ENCODE measurements at regions not wholly inside any gene's neighbourhood (a gene's known extent, or its start where the extent isn't known, plus 50 kb on each side); places are given as distances from the start of the nearest gene placed in this dataset.
"Not testable (repeated sequence)": the region's sequence is repeated elsewhere in the genome, so short reads cannot be mapped to it uniquely, and the experiment has no call there.

- not testable (repeated sequence) for H3K9ac ChIP-seq (ENCODE audit: low read length); H4K12ac ChIP-seq (ENCODE audit: low read depth, low read length); H3K79me1 ChIP-seq (ENCODE audit: low read length); H3K4me2 ChIP-seq (ENCODE audit: low read length); H3K9me3 ChIP-seq (ENCODE audit: insufficient read depth, low read depth, low read length); H4K91ac ChIP-seq (ENCODE audit: low read depth, low read length); H3K18ac ChIP-seq (ENCODE audit: low read length); H3K27ac ChIP-seq (ENCODE audit: low read depth, low read length); H2AK5ac ChIP-seq (ENCODE audit: low read length); H3K4me1 ChIP-seq (ENCODE audit: control insufficient read depth in 1 of 2, insufficient read depth in 2 of 2, low read length in 2 of 2); H3K4me3 ChIP-seq (ENCODE audit: low read depth, low read length); H3K27me3 ChIP-seq (ENCODE audit: insufficient read depth, low read length); H2BK120ac ChIP-seq (ENCODE audit: insufficient read depth, low read length, poor library complexity); DNase-seq; H3K14ac ChIP-seq (ENCODE audit: low read length); H2BK12ac ChIP-seq (ENCODE audit: low read length); H2AFZ ChIP-seq (ENCODE audit: insufficient read depth, low read length, poor library complexity); H3K79me2 ChIP-seq (ENCODE audit: control insufficient read depth, insufficient read depth, low read length, poor library complexity); H3K23ac ChIP-seq (ENCODE audit: low read length); H3K4ac ChIP-seq (ENCODE audit: low read depth, low read length); H2BK5ac ChIP-seq (ENCODE audit: low read depth, low read length, poor library complexity); H3K36me3 ChIP-seq (ENCODE audit: control insufficient read depth in 1 of 2, insufficient read depth in 2 of 2, low read length in 2 of 2); H4K8ac ChIP-seq (ENCODE audit: low read depth, low read length)
- whole genome bisulfite sequencing (ENCODE audit: extremely low coverage, insufficient coverage, insufficient read length), result no CpG with 5 or more reads among the region's 7 CpGs
These were observed 171.8 kb downstream of the PDCD6IP start for GRCh38 chr3:33970180-33970579.

DNA sequence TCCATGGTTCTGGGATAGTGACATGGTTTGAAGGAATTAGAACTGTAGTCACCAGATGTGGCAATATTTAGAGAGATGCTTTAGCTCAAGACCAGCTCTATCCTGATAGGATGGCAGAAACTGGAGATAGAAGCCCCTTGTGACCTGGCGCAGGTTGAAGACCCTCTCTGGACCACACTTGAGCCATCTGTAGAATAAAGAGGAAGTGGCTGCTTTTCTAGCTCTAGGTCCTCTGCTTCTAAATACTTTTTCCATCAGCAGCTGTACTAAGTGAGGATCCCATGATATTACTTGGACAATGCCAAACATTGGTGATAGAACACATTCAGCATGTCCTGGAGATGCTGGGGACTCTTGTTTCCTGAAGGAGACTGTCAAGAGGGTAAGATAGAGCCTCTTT lies 172.6 kb downstream of the PDCD6IP start:
- Histone ChIP-seq H4K12ac (ENCODE audit: low read depth, low read length) (no peak overlapping the region), H3K36me3 (ENCODE audit: control insufficient read depth in 1 of 2, insufficient read depth in 2 of 2, low read length in 2 of 2) (no peaks in the 10 kb centered on the region), H4K91ac (ENCODE audit: low read depth, low read length) (no peak overlapping the region), H3K9me3 (ENCODE audit: insufficient read depth, low read depth, low read length) (peaks cover 2% of the 10 kb centered on the region), H3K4me1 (ENCODE audit: control insufficient read depth in 1 of 2, insufficient read depth in 2 of 2, low read length in 2 of 2) (no peaks in the 10 kb centered on the region), H3K79me2 (ENCODE audit: control insufficient read depth, insufficient read depth, low read length, poor library complexity) (no peaks in the 10 kb centered on the region), H3K4me3 (ENCODE audit: low read depth, low read length) (no peak overlapping the region), H3K27me3 (ENCODE audit: insufficient read depth, low read length) (no peaks in the 10 kb centered on the region), H2BK5ac (ENCODE audit: low read depth, low read length, poor library complexity) (no peak overlapping the region), H2AFZ (ENCODE audit: insufficient read depth, low read length, poor library complexity) (no peak overlapping the region), H3K4me2 (ENCODE audit: low read length) (no peak overlapping the region), H3K27ac (ENCODE audit: low read depth, low read length) (no peak overlapping the region), H2BK120ac (ENCODE audit: insufficient read depth, low read length, poor library complexity) (no peak overlapping the region), H2BK12ac (ENCODE audit: low read length) (no peak overlapping the region), H2AK5ac (ENCODE audit: low read length) (no peak overlapping the region), H3K9ac (ENCODE audit: low read length) (no peak overlapping the region), H4K8ac (ENCODE audit: low read depth, low read length) (no peak overlapping the region), H3K79me1 (ENCODE audit: low read length) (no peaks in the 10 kb centered on the region), H3K23ac (ENCODE audit: low read length) (no peak overlapping the region), H3K14ac (ENCODE audit: low read length) (no peak overlapping the region), H3K18ac (ENCODE audit: low read length) (no peak overlapping the region), H3K4ac (ENCODE audit: low read depth, low read length) (no peak overlapping the region)
- no peak for DNase-seq
- no CpG with 5 or more reads among the region's 1 CpG for WGBS (ENCODE audit: extremely low coverage, insufficient coverage, insufficient read length)

GRCh38 chr3:33975463-33975862 lies 177.0 kb downstream of the PDCD6IP start:
- no peak overlapping the region for H4K91ac ChIP-seq (ENCODE audit: low read depth, low read length)
- H3K23ac ChIP-seq (ENCODE audit: low read length), result no peak overlapping the region
- H3K9ac ChIP-seq (ENCODE audit: low read length), result no peak overlapping the region
- no peaks in the 10 kb centered on the region for H3K36me3 ChIP-seq (ENCODE audit: control insufficient read depth in 1 of 2, insufficient read depth in 2 of 2, low read length in 2 of 2)
- H3K4me1 ChIP-seq (ENCODE audit: control insufficient read depth in 1 of 2, insufficient read depth in 2 of 2, low read length in 2 of 2), result no peaks in the 10 kb centered on the region
- no peak overlapping the region for H2BK5ac ChIP-seq (ENCODE audit: low read depth, low read length, poor library complexity)
- no peak overlapping the region for H2BK120ac ChIP-seq (ENCODE audit: insufficient read depth, low read length, poor library complexity)
- H2BK12ac ChIP-seq (ENCODE audit: low read length), result no peak overlapping the region
- no peaks in the 10 kb centered on the region for H3K27me3 ChIP-seq (ENCODE audit: insufficient read depth, low read length)
- no peak overlapping the region for H3K18ac ChIP-seq (ENCODE audit: low read length)
- H3K27ac ChIP-seq (ENCODE audit: low read depth, low read length), result no peak overlapping the region
- H3K9me3 ChIP-seq (ENCODE audit: insufficient read depth, low read depth, low read length), result peaks cover under 1% of the 10 kb centered on the region
- no peaks in the 10 kb centered on the region for H3K79me1 ChIP-seq (ENCODE audit: low read length)
- H3K4me3 ChIP-seq (ENCODE audit: low read depth, low read length), result no peak overlapping the region
- H4K12ac ChIP-seq (ENCODE audit: low read depth, low read length), result no peak overlapping the region
- no peak overlapping the region for H3K14ac ChIP-seq (ENCODE audit: low read length)
- H2AFZ ChIP-seq (ENCODE audit: insufficient read depth, low read length, poor library complexity), result no peak overlapping the region
- H3K4ac ChIP-seq (ENCODE audit: low read depth, low read length), result no peak overlapping the region
- WGBS (ENCODE audit: extremely low coverage, insufficient coverage, insufficient read length), result no CpG with 5 or more reads among the region's 4 CpGs
- H3K4me2 ChIP-seq (ENCODE audit: low read length), result no peak overlapping the region
- H3K79me2 ChIP-seq (ENCODE audit: control insufficient read depth, insufficient read depth, low read length, poor library complexity), result no peaks in the 10 kb centered on the region
- no peak for DNase-seq
- no peak overlapping the region for H2AK5ac ChIP-seq (ENCODE audit: low read length)
- no peak overlapping the region for H4K8ac ChIP-seq (ENCODE audit: low read depth, low read length)

DNA sequence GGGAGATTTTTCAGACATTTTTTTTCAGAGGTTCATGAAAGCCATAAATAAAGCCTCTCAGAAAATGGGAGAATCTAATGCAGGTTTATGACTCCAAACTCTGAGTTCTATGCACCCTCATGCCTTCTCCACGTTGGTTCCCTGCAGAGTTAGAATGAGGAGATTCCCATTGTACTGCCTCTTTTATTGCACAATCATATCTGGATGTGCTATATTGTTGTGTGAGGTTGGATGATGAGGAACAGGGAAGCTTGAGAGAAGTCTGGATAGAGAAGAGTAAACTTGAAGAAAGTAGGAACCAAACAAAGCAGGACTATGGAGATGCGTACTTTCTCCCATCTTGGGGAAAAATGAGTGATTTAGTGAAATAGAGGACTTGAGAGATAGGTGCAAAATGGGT lies 178.8 kb downstream of the PDCD6IP start:
- H3K4ac ChIP-seq (ENCODE audit: low read depth, low read length), result no peak overlapping the region
- no peak overlapping the region for H3K14ac ChIP-seq (ENCODE audit: low read length)
- no peak overlapping the region for H2AK5ac ChIP-seq (ENCODE audit: low read length)
- H4K91ac ChIP-seq (ENCODE audit: low read depth, low read length), result no peak overlapping the region
- H3K27me3 ChIP-seq (ENCODE audit: insufficient read depth, low read length), result no peaks in the 10 kb centered on the region
- no peaks in the 10 kb centered on the region for H3K9me3 ChIP-seq (ENCODE audit: insufficient read depth, low read depth, low read length)
- no peak overlapping the region for H2BK12ac ChIP-seq (ENCODE audit: low read length)
- no peak overlapping the region for H3K4me3 ChIP-seq (ENCODE audit: low read depth, low read length)
- H3K27ac ChIP-seq (ENCODE audit: low read depth, low read length), result no peak overlapping the region
- H3K36me3 ChIP-seq (ENCODE audit: control insufficient read depth in 1 of 2, insufficient read depth in 2 of 2, low read length in 2 of 2), result no peaks in the 10 kb centered on the region
- no CpG with 5 or more reads among the region's 2 CpGs for WGBS (ENCODE audit: extremely low coverage, insufficient coverage, insufficient read length)
- no peak overlapping the region for H2BK120ac ChIP-seq (ENCODE audit: insufficient read depth, low read length, poor library complexity)
- H4K12ac ChIP-seq (ENCODE audit: low read depth, low read length), result no peak overlapping the region
- no peak overlapping the region for H3K4me2 ChIP-seq (ENCODE audit: low read length)
- no peak overlapping the region for H3K23ac ChIP-seq (ENCODE audit: low read length)
- H3K4me1 ChIP-seq (ENCODE audit: control insufficient read depth in 1 of 2, insufficient read depth in 2 of 2, low read length in 2 of 2), result no peaks in the 10 kb centered on the region
- H3K9ac ChIP-seq (ENCODE audit: low read length), result no peak overlapping the region
- no peak overlapping the region for H2BK5ac ChIP-seq (ENCODE audit: low read depth, low read length, poor library complexity)
- H3K79me2 ChIP-seq (ENCODE audit: control insufficient read depth, insufficient read depth, low read length, poor library complexity), result no peaks in the 10 kb centered on the region
- no peaks in the 10 kb centered on the region for H3K79me1 ChIP-seq (ENCODE audit: low read length)
- no peak overlapping the region for H4K8ac ChIP-seq (ENCODE audit: low read depth, low read length)
- H2AFZ ChIP-seq (ENCODE audit: insufficient read depth, low read length, poor library complexity), result no peak overlapping the region
- no peak for DNase-seq
- H3K18ac ChIP-seq (ENCODE audit: low read length), result no peak overlapping the region

Measured in trophoblast cell (in vitro differentiated cells and primary cell).